Right atrium auricular region (tissue), 2 donors: ENCODE measurements at regions not wholly inside any gene's neighbourhood (a gene's known extent, or its start where the extent isn't known, plus 50 kb on each side); places are given as distances from the start of the nearest gene placed in this dataset.

Experiments
- DNase-seq: peaks from one replicate; pipeline ENCODE4 v3.0.0-alpha.2; 2019; ENCODE audit warnings: low spot score
- H3K27ac ChIP-seq, 2 donors: fragments of 200-600 bp; sonication (generic); 1 replicate in 1 of 2; 2 replicates in 1 of 2; pipeline ENCODE4 v1.5.1; 2016 to 2019
- H3K27me3 ChIP-seq, 2 donors: fragments of 200-600 bp; sonication (generic); one replicate each; pipeline versions ENCODE4 v1.5.1 to v1.6.0; 2017 to 2019
- H3K36me3 ChIP-seq: fragments of 200-600 bp; sonication (generic); one replicate; pipeline ENCODE4 v1.5.1; 2016
- H3K4me1 ChIP-seq, 2 donors: fragments of 200-600 bp; sonication (generic); one replicate each; pipeline versions ENCODE4 v1.5.1 to v1.6.0; 2017 to 2019
- H3K4me3 ChIP-seq, 2 donors: fragments of 200-600 bp; sonication (generic); 1 replicate in 1 of 2; 2 replicates in 1 of 2; pipeline ENCODE4 v1.5.1; 2017 to 2019; ENCODE audit warnings: mild to moderate bottlenecking in 1 of 2, moderate library complexity in 1 of 2
- H3K9me3 ChIP-seq, 2 donors: fragments of 200-600 bp; sonication (generic); one replicate each; pipeline ENCODE4 v1.5.1; 2019
- CTCF ChIP-seq, 2 donors: fragments of 200-600 bp; sonication (generic); IDR thresholded peaks; one replicate each; pipeline ENCODE4 v1.5.1; 2019; ENCODE audit warnings: antibody characterized with exemption in 2 of 2

GRCh38 chr10:3245395-3245794 is 72.8 kb upstream of the PITRM1 start:
- no peak overlapping the region for H3K27ac ChIP-seq
- no peak for DNase-seq
- H3K36me3 ChIP-seq = no peaks in the 10 kb centered on the region
- H3K9me3 ChIP-seq = no peaks in the 10 kb centered on the region
- no peak for TF ChIP-seq CTCF (IDR thresholded peaks at IDR 0.05)
- H3K27me3 ChIP-seq = no peaks in the 10 kb centered on the region
- no peak overlapping the region for H3K4me3 ChIP-seq
- H3K4me1 ChIP-seq = no peaks in the 10 kb centered on the region

- no peak overlapping the region for H3K4me3 ChIP-seq
- TF ChIP-seq CTCF (IDR thresholded peaks at IDR 0.05) = no peak
- DNase-seq = no peak
- H3K27me3 ChIP-seq = no peaks in the 10 kb centered on the region
- H3K9me3 ChIP-seq = no peaks in the 10 kb centered on the region
- no peaks in the 10 kb centered on the region for H3K36me3 ChIP-seq
- no peak overlapping the region for H3K27ac ChIP-seq
- peaks cover 0 to 10% of the 10 kb centered on the region in 2 donors for H3K4me1 ChIP-seq
Measured at GRCh38 chr10:3241967-3242650, 69.5 kb upstream of the PITRM1 start.

- H3K4me1 ChIP-seq = peaks cover 0 to 10% of the 10 kb centered on the region in 2 donors
- H3K27ac ChIP-seq = no peak overlapping the region
- DNase-seq = no peak
- H3K36me3 ChIP-seq = no peaks in the 10 kb centered on the region
- no peak for TF ChIP-seq CTCF (IDR thresholded peaks at IDR 0.05)
- no peaks in the 10 kb centered on the region for H3K27me3 ChIP-seq
- H3K4me3 ChIP-seq = no peak overlapping the region
- no peaks in the 10 kb centered on the region for H3K9me3 ChIP-seq
Measured at GRCh38 chr10:3241274-3241921, 68.8 kb upstream of the PITRM1 start.

DNA sequence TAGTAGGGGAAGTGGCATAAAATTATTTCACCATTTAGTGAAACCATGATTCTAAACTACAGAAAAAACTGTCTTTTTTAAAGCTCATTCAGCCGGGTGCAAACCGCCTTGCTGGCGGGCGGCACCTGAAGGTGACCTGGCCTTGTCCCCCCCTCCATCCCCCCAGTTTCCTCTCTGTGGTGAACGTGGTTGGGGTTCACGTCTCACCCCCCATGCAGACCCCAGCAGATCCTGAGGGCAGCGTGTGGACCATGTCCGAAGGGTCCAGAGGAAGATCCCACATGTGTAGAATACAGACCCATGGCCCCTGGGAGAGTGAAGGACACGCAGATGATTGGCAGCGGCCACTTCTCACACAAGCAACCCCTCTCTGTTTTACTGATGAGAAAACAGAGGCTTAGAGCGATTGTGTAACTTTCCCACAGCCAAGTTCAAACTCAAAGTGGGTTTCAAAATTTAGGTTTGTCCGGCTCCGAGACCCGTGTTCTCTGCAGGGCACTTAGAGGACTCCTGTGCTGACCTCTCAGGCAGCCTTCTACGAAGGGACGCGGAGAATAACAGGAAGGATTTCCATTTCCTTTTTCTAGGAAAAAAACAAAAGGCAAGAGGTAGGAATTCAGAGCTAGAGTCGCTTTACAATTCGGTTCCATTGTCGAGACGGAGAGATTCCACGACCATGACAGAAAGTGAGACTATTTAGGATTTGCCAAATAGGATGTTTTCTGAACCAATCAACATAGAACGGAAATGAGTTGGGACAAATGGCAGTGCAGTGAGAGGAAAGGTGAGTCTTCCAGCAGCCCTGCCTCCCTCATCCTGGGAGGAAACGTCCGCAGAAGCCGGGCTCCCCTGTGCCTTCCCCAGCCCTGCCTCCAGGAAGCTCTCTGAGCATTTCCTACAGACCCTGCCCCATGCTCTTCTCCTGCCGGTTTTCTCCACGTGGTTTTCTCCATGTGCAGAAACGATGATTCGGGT is 67.6 kb upstream of the PITRM1 start:
- no peak for TF ChIP-seq CTCF (IDR thresholded peaks at IDR 0.05)
- H3K27me3 ChIP-seq = no peaks in the 10 kb centered on the region
- peaks cover 0 to 10% of the 10 kb centered on the region in 2 donors for H3K4me1 ChIP-seq
- H3K27ac ChIP-seq = peak overlapping the region; percentile 37 to 42
- no peak for DNase-seq
- H3K36me3 ChIP-seq = no peaks in the 10 kb centered on the region
- peak overlapping the region in 1 of 2 donors; percentile 11 for H3K4me3 ChIP-seq
- no peaks in the 10 kb centered on the region for H3K9me3 ChIP-seq

DNA sequence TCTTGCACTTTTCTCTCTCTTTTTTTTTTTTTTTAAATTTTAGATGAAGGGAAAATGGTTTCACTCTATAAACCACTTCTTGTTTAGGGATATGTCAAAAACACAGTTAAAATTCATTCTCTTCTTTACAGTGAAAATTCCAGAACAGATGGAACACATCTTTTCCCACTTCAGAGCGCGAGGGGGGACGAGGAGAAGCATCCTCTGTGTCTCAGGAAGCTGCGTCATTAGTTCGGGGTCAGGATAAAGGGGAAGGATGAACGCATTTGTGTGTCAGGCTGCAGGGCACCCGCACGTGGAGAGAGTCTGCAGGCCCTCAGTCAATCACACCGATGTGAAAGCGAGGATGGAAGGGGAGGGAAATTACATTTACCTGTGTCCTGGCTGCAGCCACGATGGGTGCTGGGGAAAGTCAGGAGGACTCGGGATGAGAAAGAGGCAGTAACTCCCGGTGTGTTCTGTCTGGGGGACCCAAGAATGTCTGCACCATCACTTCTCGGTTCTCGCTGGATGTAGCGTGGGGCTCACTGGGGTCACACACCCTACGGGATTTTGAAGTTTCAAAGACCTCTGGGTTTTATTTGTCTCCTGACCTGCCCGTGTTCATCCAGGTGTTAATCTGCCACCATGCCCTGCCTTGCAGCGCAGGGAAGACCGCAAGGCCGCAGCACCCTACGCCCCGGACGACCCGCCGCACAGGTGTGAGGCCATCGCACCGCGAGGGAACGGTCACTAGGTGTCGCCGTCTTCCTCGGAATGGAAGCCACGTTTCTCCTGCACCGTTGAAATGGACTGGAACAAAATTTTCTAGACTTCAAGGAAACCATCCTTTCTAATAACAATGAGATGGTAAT is 66.7 kb upstream of the PITRM1 start:
- H3K36me3 ChIP-seq = no peaks in the 10 kb centered on the region
- TF ChIP-seq CTCF (IDR thresholded peaks at IDR 0.05) = peak; percentile 81 to 94
- H3K27ac ChIP-seq = peak overlapping the region in 1 of 2 donors; percentile 37
- H3K9me3 ChIP-seq = no peaks in the 10 kb centered on the region
- H3K4me3 ChIP-seq = no peak overlapping the region
- H3K27me3 ChIP-seq = no peaks in the 10 kb centered on the region
- peak; percentile 78 for DNase-seq
- H3K4me1 ChIP-seq = peaks cover 0 to 10% of the 10 kb centered on the region in 2 donors
